ENCODE measurements at regions not wholly inside any gene's neighbourhood (a gene's known extent, or its start where the extent isn't known, plus 50 kb on each side); places are given as distances from the start of the nearest gene placed in this dataset.
"Not testable (repeated sequence)": the region's sequence is repeated elsewhere in the genome, so short reads cannot be mapped to it uniquely, and the experiment has no call there.

DNA sequence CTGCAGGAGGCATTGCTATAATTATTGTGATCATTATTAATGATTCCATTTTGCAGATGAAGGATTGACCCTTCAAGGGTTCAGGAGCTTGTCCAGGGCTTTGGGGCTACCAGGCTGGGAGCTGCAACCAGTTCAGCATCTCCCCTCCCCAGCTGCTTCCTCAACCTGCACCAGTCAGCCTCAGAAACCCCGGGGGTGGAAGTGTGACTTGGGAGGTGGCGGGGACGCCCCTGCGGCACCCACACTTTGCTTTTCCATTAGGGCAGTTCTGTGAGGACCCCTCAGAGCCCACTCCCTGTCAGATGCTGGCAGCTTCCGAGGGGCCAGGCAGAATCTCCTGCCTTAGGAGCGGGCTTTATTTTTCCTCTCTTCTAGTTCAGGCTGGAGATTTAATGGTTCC is 85.6 kb downstream of the OLFM1 start:
- no peak for DNase-seq

DNA sequence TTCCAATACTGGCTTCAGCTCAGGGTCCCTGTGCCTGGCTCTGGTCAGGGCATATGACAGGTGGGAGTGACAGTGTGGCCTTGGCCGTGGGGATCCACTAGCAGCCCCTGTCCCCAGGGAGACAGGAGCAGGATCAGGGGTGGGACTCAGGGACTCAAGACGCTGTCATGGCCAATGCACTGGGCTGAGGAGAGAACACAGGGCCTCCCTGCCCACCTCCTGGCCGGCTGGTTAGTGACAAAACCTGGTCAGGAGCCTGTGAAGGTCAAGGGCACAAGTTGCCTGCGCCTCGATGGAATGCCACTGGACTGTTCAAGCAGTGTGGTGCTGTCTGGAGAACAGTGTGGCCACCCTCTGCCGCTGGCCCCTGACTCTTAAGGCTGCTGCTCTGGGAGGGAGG is 86.8 kb downstream of the OLFM1 start:
- no peak for DNase-seq

DNA sequence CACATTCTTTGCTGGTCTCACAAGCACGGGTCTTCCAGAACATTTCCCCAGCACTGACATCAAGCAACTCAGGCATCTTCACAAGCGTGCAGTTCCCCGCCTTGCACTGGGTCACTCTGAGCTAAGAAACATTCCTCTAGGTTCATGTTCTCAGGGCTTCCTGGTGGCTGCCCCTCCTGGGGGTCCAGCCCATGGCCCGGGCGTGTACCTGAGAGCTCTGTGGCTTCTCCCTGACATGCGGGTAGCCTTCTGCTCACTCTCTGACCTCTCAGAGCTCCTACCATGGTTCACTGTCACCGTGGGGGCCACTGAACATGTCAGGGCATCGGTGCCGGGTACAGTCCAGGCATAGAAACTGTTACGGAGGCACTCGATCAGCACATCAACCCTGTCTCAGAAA is 87.5 kb downstream of the OLFM1 start:
- no peak for DNase-seq

DNA sequence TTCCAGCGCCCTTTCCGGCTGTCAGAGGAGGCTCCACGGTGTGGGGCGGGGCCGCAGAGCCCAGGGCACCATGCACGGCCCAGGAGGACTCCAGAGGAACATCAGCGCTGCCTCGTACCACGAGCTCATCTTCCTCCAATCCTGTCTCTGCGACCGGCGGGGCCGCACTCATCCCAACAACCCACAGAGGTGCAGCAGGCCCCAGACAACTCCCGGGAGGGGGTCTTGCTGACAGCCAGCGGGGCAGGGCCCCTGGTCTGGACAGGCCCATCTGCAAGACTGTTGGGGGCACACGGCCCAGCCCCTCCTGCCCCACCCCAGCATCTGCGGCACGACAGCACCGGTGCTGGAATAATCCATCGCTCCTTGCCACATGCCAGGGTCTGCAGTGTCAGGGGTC is 88.8 kb downstream of the OLFM1 start:
- DNase-seq = no peak

DNA sequence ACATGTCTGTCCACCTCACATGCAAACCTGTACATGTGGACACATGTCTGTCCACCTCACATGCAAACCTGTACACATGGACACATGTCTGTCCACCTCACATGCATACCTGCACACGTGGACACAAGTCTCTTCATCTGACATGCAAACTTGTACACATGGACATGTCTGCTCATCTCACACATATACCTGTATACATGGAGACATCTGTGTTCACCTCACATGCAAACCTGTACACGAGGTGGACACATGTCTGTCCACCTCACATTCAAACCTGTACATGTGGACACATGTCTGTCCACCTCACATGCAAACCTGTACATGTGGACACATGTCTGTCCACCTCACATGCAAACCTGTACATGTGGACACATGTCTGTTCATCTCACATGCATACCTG is 90.1 kb downstream of the OLFM1 start:
- DNase-seq = not testable (repeated sequence)

DNA sequence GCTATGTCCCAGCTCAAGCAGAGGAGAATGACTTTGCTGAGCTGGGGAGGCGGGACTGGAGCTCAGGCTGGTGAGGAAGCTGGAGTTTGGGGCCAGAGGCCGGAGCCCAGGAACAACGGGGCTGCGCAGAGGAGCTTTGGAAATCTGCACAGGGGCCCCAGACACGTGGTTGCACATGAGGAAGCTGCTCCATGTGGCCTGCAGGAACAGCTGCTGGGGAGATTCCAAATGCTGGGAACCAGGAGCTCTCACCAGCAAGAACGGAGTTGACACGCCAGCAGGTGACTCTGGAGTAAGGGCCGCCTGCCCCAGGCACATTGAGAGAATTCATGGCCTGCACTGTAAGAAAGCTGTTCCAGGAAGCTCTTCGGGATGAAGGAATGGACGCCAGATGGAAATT is 91.0 kb downstream of the OLFM1 start:
- no peak for DNase-seq

DNA sequence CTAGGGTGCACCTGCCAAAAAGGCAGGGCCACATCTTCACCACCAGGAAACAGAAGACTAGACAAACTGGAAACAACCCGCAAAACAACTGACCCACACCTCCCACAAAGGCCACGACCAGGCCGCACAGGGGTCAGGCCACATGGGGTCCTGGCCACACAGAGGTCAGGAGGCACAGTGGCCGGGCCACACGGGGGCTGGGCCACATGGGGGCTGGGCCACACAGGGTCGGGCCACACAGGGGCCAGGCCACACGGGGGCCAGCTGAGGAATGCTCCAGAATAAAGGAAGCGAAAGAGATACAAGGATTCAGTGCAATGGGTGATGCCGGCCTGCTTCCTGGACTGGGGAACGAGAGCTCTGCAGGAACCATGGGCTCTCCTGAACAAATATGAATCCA is 91.6 kb downstream of the OLFM1 start:
- no peak for DNase-seq

DNA sequence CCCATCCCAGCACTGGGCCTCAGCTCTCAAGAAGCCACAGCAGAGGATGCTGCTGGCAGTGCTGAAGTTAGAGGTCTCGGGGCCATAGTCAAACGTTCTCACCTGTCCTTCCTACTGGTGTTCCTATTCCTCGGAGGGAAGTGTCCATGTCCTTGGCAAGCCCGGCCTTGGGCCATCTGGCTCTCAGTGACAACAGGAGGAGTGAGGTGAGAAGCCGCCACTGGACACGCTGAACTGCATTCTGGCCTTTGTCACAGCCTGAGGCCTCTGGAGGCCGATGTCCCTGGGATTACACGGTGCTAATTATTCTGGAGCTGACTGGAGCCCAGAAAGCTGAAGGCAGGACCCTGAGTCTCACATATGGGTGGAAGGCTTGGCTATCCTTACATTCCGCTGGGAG is 92.5 kb downstream of the OLFM1 start:
- no peak for DNase-seq

DNA sequence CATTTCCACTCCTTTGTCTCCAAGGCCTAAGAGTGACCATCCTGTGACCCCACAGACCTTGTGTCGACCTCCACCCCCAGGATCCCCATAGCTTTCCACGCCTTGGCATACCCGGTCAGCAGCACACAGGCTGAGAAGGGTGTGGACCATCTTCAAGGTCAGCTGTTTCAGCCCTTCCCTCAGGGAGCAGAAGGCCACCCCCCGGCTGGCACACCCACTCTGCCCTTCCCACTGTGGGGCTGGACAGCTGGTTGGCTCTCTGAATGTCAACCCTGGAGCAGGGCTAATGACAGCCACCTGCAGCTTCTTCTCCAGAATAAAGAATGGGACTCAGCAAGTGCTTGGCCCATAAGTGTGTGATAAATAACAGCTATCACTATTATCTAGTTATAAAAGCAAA is 93.1 kb downstream of the OLFM1 start:
- DNase-seq = no peak

DNA sequence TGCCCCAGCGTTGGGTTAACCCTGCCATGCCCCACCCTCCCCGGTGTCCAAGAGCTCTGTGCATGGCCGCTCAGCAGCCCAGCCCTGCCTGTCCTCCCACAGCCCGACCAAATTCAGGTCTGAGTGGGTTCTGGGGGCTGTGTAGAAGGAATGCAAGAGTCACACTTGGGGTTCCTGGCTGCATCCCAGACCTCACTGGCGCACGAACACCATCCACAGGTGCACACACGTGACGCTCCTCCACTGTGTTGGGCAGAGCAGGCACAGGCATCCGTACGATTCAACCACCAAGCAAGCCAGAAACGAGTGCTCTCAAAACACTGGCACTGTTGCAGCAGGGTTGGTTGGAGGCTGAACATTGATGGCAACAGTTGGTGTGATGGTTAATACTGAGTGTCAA is 93.9 kb downstream of the OLFM1 start:
- no peak for DNase-seq

DNA sequence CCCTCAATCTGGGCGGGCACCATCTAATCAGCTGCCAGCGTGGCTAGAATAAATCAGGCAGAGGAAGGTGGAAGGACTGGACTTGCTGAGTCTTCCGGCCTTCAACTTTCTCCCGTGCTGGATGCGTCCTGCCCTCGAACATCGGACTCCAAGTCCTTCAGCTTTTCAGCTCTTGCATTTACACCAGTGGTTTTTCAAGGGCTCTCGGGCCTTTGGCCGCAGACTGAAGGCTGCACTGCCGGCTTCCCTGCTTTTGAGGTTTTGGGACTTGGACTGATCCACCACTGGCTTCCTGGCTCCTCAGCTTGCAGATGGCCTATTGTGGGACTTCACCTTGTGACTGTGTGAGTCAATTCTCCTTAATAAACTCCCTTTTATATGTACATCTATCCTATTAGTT is 94.4 kb downstream of the OLFM1 start:
- not testable (repeated sequence) for DNase-seq

DNA sequence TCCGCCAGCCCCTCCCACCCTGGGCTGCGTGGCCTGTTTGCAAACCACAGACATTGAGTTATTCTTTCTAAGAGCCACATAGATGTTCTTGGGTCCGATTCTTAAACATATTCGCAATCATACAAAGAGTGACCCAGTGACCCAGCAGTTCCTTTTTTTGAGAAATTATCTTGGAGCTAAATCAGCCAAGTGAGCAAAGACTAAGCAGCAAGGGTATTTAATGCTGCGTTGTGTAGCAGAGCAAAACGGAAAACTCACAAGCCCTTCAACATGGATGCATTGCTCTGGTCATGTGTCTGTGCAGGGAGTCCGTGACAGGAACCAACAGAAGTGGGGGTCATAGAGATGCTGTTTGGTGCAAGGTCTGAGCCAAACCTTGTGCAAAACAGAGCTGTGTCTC is 95.6 kb downstream of the OLFM1 start:
- DNase-seq = no peak

DNA sequence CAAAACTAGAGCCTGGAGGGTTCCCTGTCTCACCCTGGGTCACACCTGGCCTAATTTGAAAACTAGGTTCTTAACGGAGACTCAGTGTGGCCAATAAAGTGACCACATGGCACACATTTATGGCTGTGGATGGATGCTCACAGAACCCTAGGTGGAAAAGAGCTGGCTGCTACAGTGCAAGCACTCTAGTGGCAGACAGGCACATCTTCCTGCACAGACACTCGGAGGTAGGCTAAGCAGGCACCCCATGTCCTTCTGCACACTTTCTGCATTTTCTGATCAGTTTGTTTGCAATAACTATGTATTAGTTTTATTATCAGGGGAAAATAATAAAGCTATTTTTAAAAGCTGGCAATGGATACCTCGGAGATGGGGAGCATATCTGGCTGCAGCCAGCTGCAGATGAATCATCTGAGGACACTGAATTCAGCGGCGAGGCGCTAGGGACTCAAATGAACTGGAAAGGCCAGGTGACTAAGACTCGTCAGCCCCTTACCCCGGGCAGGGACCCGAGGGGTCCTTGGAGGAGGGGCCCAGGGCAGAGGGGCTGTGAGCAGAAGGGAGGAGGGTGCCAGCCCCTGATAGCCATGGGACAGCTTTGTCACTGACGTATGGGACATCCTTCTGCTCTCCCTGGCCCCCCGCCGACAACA is 96.2 kb downstream of the OLFM1 start:
- DNase-seq = no peak

DNA sequence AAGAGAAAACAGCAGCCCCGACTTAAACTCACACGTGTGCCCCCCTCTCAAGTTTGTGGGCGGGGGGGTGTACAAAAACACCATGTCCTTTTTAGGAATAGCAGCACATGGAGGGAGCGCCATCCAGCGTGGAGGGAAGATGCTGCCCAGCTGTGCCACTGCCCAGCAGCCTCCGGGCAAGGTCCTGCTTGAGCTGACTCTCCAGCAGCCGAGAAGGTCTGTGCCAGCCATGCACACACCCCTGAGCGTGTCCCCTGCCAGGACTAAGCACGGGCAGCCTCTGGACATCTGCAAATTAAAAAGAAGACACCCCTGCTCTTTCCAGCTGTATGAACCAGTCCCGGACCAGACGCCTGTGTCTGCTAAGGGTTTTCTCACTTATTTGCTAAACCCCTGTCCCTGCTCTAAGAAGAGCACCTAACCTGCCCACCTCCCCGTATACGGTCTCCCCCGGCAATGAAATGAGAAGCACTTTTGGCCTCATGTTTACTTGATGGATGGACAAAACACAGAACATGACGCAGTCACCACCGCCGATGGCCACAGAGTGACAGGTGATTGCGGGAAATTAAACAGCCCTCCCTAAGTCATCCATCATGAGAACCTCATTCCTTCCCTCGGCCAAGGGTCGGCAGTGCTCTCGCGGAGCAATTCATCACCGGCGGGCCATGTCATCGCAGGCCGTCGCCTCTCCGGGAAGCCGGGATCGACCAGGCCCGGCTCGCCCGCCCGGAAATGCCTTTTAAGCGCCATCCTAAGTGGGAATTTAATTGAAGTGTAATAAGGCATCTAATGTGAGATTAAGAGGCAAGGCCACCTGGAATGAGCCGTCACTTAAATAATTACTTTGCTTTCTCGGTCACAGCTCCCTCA is 96.9 kb downstream of the OLFM1 start:
- DNase-seq = no peak

DNA sequence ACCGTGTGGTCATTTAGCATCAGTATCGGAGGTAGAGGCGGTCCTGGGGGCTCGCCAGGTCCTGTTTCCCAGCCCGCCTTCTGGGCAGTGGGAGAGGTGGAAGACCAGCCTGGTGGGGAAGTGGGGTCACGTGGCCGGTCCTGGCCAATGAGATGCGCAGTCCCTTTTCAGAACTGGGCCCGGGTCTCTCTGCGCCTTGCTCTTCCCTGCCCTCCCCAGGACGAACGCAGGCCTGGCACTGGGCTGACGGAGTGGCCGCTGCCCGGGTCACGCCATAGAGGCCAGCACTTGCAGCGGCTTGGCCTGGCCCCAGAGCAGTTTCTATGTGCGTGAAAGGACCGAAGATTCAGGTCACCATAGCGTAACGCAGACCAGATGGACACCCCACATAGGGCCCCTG is 97.6 kb downstream of the OLFM1 start:
- no peak for DNase-seq

DNA sequence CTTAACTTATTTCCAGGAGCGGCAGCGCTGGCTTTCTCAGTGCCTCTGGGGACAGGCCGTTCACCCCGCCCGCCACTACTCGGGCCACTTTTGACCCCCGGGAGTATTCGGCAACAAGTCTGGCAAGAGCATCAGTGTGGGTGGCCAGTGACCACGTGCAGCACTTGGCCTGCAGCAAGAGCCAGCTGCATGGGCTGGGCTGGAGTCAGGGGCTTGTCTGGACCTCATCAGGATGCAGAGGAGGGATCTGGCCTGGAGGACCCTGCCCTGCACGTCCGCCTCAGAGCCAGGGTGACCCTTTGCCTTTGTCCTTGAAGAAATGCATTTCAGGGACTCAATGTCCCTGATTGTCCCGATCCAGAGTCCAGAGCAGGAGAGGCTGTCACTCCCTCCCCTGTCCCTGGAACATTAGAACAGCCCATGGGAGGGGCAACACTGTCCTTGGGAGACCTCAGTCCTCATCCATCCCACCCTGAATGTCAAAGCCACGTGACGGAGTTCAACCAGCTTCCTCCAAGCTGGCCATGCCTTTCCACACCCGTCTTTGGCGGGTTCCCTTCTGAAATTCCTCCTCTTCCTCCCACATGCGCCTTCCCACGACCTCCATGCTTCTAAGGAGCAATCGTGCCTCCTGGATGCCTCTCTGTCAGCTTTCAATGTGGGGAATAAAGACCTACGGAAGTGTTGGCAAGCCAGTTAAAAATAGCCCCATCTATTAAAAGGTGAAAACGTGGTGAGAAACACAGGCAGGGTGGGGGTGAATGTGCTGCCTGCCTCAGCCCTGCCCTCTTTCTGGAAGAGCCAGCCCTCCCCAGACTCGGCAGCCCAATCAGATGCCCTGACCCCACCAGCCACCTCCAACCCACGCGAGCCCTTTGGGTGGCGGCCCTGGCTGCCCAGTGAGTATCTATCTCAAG is 99.0 kb downstream of the OLFM1 start:
- no peak for DNase-seq

DNA sequence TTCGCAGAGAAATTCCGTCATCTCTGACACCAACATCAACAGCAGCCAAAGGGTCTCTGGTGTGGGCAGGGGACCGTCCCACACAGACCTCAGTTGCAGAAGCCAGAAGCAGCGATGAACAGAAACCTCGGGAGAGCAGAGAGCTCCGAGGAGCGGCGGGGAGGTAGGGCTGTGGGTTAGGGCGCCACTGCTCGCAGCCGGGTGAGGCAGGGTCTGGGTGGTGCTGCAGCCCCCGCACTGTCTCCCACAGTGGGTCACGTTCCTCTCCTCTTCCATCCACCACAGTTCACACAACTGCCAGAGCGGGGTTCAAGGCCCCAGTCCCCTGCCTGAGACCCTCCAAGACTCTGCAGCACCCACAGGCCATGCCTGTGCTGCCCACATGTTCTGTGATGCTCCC is 99.9 kb downstream of the OLFM1 start:
- DNase-seq = no peak

DNA sequence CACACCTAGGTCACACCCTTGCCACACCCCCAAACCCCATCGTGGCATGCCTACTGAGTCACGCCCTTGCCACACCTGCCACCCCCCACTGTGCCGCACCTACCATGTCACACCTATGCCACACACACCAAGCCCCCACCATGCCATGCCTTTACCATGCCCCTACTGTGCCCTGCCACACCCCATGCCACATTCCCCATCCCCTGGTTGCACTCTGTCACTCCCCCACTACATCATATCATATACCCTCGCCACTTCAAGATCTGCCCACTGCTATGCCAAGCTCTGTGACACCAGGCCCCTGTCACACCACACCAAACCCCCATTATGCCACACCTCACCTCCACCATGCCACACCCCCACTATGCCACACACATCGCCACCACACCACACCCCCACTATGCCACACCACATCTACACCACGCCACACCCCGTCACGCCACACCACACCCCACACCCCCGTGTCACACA is 101.2 kb downstream of the OLFM1 start:
- no peak for DNase-seq

DNA sequence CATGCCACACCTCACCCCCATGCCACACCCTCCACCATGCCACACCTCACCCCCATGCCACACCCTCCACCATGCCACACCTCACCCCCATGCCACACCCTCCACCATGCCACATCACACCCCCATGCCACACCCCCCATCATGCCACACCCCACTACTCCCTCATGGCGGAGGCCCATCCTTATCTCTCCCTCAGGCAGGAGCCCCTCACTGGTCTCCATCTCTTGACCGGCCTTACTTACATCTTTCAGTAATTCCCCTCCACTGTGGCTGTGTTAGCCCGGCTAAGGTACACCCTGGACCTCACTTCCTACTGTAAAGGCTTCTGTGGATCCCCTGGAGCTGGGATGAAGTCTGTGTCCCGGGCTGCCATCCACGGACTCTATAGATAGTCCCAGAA is 102.0 kb downstream of the OLFM1 start:
- DNase-seq = no peak

DNA sequence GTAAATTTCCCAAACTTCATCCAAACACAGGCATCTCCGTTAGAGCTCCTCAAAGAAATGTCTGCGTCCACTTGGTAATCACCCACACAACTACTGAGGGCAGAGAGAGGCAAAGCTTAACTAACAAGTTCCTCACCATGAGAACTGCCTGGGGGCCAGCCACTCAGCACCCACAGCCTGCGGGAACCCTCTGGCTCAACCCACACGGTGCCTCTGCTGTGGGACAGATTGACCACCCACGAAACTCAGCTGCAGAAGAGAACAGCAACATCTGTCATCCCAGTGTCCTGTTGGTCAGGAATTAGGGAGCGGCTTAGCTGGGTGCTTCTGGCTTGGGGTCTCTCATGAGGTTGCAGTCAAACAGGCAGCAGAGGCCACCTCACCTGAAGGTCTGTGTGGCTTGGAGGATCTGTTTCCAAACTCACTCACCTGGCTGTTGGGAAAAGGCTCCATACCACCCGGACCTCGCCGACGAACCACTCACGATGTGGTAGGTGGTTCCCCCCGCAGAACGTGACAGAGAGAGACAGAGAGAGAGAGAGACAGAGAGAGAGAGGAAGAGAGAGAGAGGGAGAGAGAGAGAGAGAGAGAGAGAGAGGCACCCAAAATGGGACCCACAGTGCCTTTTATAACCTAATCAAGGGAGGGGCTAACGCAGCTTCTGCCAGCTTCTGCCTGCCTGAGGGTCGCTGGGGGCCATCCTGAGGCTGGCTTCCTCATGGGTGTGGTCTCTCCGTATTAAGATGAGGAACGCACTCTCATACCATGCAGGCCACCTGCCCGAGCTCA is 103.5 kb downstream of the OLFM1 start:
- no peak for DNase-seq

DNA sequence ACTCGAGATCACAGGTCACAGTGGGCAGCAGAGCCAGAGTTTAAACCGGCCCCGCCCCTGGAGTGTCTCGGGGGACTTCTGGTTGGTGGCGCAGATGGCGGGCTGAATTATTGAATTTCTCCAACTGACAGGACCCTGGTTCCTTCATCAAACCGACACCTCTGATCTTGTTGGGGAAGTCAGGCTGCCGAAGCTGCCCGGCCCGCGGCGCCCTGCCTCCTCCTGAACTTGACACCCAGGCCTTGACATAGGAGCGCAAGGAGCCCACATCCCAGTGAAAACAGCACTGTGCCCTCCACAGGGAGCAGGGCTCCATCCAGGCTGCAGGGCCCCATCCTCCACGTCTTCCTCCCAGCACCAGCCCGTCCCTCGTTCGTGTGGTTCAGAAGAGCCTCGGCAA is 105.2 kb downstream of the OLFM1 start:
- no peak for DNase-seq

DNA sequence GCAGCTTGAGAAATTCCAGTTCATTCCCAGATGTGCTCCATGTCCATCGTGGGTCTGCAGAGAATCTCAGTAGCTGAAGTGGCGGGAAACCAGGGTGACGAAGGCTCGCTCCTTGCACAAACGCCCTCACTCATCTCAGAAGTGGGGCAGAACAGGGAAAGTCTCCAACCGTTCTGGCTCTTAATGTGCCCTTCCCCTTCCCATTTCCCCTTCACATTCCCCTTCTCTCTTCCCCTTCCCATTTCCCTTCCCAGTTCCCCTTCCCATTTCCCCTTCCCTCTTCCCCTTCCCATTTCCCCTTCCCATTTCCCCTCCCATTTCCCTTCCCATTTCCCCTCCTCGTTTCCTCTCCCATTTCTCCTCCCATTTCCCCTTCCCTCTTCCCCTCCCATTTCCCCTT is 108.5 kb downstream of the OLFM1 start:
- DNase-seq = not testable (repeated sequence)

DNA sequence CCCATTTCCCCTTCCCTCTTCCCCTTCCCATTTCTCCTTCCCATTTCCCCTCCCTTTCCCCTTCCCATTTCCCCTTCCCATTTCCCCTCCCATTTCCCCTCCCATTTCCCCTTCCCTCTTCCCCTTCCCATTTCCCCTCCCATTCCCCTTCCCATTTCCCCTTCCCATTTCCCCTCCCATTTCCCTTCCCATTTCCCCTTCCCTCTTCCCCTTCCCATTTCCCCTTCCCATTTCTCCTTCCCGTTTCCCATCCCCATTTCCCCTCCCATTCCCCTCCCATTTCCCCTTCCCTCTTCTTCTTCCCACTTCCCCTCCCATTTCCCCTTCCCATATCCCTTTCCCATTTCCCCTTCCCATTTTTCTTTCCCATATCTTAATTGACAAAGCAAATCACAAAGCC is 109.0 kb downstream of the OLFM1 start:
- no peak for DNase-seq

Data from 8988T (cell line).